HL-60 (cell line): ENCODE measurements at regions not wholly inside any gene's neighbourhood (a gene's known extent, or its start where the extent isn't known, plus 50 kb on each side); places are given as distances from the start of the nearest gene placed in this dataset.

Experiments
- CTCF ChIP-seq: IDR thresholded peaks from one replicate; pipeline ENCODE4 v1.5.1; 2011; ENCODE audit warnings: low read length, control low read depth, inconsistent platforms; ENCODE audit not compliant: insufficient read depth
- GABPA ChIP-seq: IDR thresholded peaks from 2 replicates; pipeline ENCODE4 v1.6.1; 2012; ENCODE audit warnings: low read depth

DNA sequence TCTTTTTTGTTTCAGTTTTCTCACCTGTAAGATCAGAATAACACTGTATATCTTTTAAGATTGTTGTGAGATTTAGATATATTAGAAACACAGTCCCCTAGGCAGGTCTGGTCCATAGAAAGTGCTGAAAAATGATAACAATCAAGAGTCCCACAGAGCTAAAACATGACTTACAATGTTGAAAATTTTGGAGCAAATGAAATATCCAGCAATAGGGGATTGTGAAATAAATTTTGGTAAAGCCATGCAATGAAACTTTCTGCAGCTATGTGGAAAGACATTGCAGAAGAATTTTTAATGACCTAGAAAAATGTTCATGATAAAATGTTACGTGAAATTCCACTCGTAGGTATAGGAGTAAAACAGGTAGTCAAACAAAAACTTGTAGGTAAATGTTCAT lies 127.6 kb upstream of the SERPINE2 start:
- TF ChIP-seq CTCF (no peak), GABPA (no peak)
